NOMO-1 treated with DMSO at 0.1 percent for 48 hours (cell line): ENCODE measurements at regions not wholly inside any gene's neighbourhood (a gene's known extent, or its start where the extent isn't known, plus 50 kb on each side); places are given as distances from the start of the nearest gene placed in this dataset.

Experiments used
- DNase-seq: peaks from one replicate; lab custom pipeline; 2025; ENCODE audit not compliant: unreplicated experiment; lab: John Stamatoyannopoulos, UW

GRCh38 chrX:69028006-69028760 lies 137.1 kb downstream of the PJA1 start:
- peak; percentile 24 for DNase-seq

- DNase-seq = no peak
These were observed 137.9 kb downstream of the PJA1 start for GRCh38 chrX:69027181-69028005.

GRCh38 chrX:69025802-69026301 lies 139.4 kb downstream of the PJA1 start:
- DNase-seq = no peak

GRCh38 chrX:69024931-69025330 lies 140.3 kb downstream of the PJA1 start:
- no peak for DNase-seq

- no peak for DNase-seq
These were observed 141.0 kb downstream of the PJA1 start for GRCh38 chrX:69024161-69024736.

GRCh38 chrX:69022430-69022829 lies 142.8 kb downstream of the PJA1 start:
- DNase-seq = no peak

GRCh38 chrX:69021141-69021960 lies 143.9 kb downstream of the PJA1 start:
- no peak for DNase-seq

GRCh38 chrX:69020316-69020715 lies 144.9 kb downstream of the PJA1 start:
- DNase-seq = no peak

GRCh38 chrX:69019073-69019890 lies 146.0 kb downstream of the PJA1 start:
- DNase-seq = no peak

GRCh38 chrX:69018416-69019072 lies 146.7 kb downstream of the PJA1 start:
- DNase-seq = no peak

- DNase-seq = no peak
These were observed 148.8 kb downstream of the PJA1 start for GRCh38 chrX:69016293-69016941.

- no peak for DNase-seq
These were observed 149.5 kb downstream of the PJA1 start for GRCh38 chrX:69015564-69016292.

- no peak for DNase-seq
These were observed 150.1 kb downstream of the PJA1 start for GRCh38 chrX:69015156-69015555.

GRCh38 chrX:69014200-69014599 lies 151.1 kb downstream of the PJA1 start:
- DNase-seq = no peak

GRCh38 chrX:69010339-69010738 lies 154.9 kb downstream of the PJA1 start:
- DNase-seq = no peak

GRCh38 chrX:69000877-69001276 lies 164.4 kb downstream of the PJA1 start:
- DNase-seq = no peak

GRCh38 chrX:68999931-69000330 lies 165.3 kb downstream of the PJA1 start:
- no peak for DNase-seq

- no peak for DNase-seq
These were observed 165.9 kb downstream of the PJA1 start for GRCh38 chrX:68999356-68999755.
